22Rv1 (cell line): ENCODE measurements at regions not wholly inside any gene's neighbourhood (a gene's known extent, or its start where the extent isn't known, plus 50 kb on each side); places are given as distances from the start of the nearest gene placed in this dataset.

ENCODE experiments used
- H3K27ac ChIP-seq: fragments of 450-650 bp; 2 replicates; pipeline ENCODE4 v1.5.1; 2017
- CTCF ChIP-seq: fragments of 450-650 bp; IDR thresholded peaks from 2 replicates; pipeline ENCODE4 v1.5.1; 2017; ENCODE audit warnings: mild to moderate bottlenecking
- ZFX ChIP-seq: fragments of 450-650 bp; IDR thresholded peaks from 2 replicates; pipeline ENCODE4 v1.6.1; 2017; ENCODE audit warnings: antibody characterized with exemption, borderline replicate concordance

DNA sequence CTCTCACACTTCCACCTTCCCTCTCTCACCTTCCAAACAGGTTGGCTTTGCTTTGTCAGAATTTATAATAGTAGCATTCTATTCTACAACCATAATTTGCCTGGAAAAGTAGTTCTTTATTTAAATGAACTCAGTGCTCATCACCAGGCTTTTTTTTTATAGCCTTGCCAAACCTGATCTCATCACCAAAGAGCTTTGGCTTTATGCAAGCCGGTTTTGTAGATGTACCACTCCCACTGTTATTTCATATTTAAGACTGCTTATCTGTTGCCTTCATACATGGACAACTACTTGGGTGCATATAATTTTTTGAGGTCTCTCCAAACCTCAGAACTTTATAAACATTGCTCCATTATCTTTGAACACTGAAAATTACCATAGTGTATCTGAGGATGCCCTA is 246.1 kb upstream of the PPP2R3A start:
- H3K27ac ChIP-seq, result no peak overlapping the region
- TF ChIP-seq ZFX (no peak), CTCF (no peak)

DNA sequence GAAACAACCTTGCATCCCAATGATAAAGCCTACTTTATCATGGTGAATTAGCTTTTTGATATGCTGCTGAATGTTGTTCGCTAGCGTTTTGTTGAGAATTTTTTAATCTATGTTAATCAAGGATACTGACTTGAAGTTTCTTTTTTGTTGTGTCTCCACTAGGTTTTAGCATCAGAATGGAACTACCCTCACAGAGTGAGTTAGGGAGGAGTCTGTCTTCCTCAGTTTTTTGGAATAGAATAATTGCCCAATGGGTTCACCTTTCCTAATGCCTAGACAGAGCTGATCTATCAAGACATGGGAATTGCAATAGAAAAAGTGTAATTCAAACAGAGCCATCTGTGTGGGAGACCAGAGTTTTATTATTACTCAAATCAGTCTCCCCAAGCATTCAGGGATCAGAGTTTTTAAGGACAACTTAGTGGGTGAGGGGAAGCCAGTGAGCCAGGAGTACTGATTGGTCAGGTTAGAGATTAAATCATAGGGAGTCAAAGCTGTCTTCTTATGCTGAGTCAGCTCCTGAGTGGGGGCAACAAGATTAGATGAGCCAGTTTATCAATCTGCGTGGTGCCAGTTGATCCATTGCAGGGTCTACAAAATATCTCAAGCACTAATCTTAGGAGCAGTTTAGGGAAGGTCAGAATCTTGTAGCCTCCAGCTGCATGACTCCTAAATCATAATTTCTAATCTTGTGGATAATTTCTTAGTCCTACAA is 237.4 kb upstream of the PPP2R3A start:
- H3K27ac ChIP-seq, result no peak overlapping the region
- TF ChIP-seq CTCF (no peak), ZFX (no peak)

- no peak for TF ChIP-seq ZFX
- no peak for TF ChIP-seq CTCF
- no peak overlapping the region for H3K27ac ChIP-seq
Observed at GRCh38 chr3:135731546-135731945, 234.0 kb upstream of the PPP2R3A start.

- H3K27ac ChIP-seq, result no peak overlapping the region
- TF ChIP-seq CTCF, result peak; percentile 67
- TF ChIP-seq ZFX, result no peak
Observed at GRCh38 chr3:135736740-135737139, 228.8 kb upstream of the PPP2R3A start.

DNA sequence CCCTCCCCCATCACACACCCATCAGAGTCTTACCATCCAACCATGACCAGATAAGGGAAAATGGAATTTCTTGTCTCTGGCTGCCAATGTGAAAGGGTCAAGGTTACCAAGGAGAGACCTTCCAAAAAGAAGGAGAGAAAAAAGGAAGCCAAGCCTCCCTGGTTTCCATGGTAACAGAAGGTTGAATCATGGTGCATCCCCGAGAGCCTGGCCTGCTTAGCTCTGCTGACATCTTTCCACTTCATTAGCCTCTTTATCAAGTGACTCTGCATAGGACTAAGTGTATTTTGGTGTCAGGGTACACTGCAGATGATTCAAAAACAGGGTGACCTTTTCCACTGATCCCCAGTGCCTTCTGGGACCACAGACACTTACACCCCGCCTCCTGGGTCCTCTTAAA is 225.7 kb upstream of the PPP2R3A start:
- no peak overlapping the region for H3K27ac ChIP-seq
- TF ChIP-seq CTCF (no peak), ZFX (no peak)

- H3K27ac ChIP-seq, result no peak overlapping the region
- TF ChIP-seq ZFX (no peak), CTCF (no peak)
Observed at GRCh38 chr3:135740211-135740610, 225.3 kb upstream of the PPP2R3A start.

DNA sequence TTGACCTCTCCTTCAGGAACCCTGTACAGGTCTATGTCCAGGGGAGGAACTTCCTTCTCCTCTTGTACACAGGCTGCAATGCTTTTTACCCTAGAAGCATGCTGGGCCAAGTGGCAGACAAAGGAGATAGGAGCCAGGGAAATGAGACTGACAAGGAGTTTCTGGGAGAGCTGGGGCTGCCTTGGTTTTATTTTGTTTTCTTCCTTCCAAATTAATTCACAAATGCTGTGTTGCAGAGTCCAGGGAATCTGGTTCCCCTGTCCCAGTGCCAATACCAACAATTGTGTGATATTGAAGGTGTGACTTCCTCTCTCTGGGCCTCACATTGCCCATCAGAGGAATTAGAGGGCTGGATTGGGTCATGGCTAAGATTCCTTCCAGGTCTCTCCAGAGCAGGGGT is 224.8 kb upstream of the PPP2R3A start:
- H3K27ac ChIP-seq, result no peak overlapping the region
- TF ChIP-seq ZFX, result no peak
- no peak for TF ChIP-seq CTCF
